ENCODE measurements at regions not wholly inside any gene's neighbourhood (a gene's known extent, or its start where the extent isn't known, plus 50 kb on each side); places are given as distances from the start of the nearest gene placed in this dataset.

DNA sequence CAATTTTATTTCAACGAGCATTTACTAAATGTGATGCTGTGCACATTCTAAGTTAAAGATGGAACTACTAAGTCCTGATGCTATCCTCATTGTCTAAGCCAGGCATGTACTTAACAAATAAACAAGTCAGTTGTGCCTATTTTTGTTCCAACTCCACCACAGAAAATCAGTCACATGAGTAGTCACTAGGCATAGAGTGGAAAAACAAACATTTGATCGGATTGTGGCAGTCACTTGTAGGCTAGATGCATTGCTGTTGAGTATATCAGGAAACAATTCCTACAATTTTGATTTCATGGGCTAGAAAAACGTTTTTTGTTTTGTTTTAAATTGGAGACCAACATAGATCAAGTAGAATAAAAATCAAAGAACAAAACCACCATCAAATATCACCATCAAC lies 177.6 kb upstream of the SLC25A13 start:
- intact Hi-C loops (cut with DNase I; ENCODE audit: low total_unique reads): no loop called here
- H3K4me1 ChIP-seq: no peaks in the 10 kb centered on the region
- no peak for DNase-seq

DNA sequence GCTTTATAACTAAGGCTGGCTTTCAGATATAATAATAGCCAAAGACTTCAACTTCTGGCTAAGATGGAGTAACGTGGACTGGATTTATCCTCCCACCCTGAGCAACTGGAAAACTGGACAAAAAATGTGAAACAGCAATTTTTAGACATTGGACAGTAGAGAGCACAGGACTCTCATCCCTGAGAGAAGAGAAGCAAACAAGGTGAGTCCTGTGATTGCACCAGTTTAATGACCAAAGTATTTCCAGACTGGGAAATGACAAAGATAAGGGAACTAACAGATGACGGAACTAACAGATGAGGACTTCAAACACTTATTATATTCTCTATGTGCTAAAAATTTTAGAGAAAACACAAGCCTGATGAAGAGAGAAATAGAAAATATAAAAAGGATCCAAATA lies 175.7 kb upstream of the SLC25A13 start:
- no peak overlapping the region for H3K27ac ChIP-seq
- no peaks in the 10 kb centered on the region for H3K9me3 ChIP-seq
- TF ChIP-seq, protein P1, sequence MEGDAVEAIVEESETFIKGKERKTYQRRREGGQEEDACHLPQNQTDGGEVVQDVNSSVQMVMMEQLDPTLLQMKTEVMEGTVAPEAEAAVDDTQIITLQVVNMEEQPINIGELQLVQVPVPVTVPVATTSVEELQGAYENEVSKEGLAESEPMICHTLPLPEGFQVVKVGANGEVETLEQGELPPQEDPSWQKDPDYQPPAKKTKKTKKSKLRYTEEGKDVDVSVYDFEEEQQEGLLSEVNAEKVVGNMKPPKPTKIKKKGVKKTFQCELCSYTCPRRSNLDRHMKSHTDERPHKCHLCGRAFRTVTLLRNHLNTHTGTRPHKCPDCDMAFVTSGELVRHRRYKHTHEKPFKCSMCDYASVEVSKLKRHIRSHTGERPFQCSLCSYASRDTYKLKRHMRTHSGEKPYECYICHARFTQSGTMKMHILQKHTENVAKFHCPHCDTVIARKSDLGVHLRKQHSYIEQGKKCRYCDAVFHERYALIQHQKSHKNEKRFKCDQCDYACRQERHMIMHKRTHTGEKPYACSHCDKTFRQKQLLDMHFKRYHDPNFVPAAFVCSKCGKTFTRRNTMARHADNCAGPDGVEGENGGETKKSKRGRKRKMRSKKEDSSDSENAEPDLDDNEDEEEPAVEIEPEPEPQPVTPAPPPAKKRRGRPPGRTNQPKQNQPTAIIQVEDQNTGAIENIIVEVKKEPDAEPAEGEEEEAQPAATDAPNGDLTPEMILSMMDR (IDR thresholded peaks at IDR 0.05): no peak
- no peak for TF ChIP-seq POLR2A (IDR thresholded peaks at IDR 0.05)
- H3K27me3 ChIP-seq: no peaks in the 10 kb centered on the region
- intact Hi-C loops (cut with DNase I; ENCODE audit: low total_unique reads): no loop called here
- H3K4me1 ChIP-seq: no peaks in the 10 kb centered on the region
- H3K36me3 ChIP-seq: no peaks in the 10 kb centered on the region
- no peak overlapping the region for H3K4me3 ChIP-seq
- DNase-seq: no peak

More for the DNA sequence above, 177.6 kb upstream of the SLC25A13 start:
- Histone ChIP-seq H3K27ac (no peak overlapping the region), H3K9me3 (no peaks in the 10 kb centered on the region), H3K36me3 (no peaks in the 10 kb centered on the region), H3K4me3 (no peak overlapping the region), H3K27me3 (no peaks in the 10 kb centered on the region)
- no peak for TF ChIP-seq POLR2A (IDR thresholded peaks at IDR 0.05)
- TF ChIP-seq, protein P1 (IDR thresholded peaks at IDR 0.05): no peak

DNA sequence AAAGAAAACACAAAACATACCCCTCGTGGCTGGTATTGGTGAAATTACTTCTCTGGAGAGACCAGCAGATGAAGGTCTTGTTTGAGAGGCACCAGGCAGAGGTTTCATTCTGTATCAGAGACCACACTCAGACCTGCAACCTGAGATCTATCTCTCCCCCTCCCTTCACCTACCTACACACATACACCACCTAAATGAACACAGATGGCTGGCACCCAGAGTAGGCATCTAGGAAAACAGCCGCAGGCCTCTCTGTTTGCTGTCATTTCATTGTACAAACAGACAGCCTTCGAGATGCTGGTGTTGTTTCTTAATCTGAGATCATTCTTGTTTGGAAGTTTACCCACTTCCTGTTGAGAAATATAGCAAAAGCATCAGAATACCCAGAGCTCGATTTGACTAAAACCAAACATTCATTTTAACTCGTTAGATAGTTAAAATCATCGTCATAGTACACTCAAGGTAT lies 173.9 kb upstream of the SLC25A13 start:
- Histone ChIP-seq H3K36me3 (no peaks in the 10 kb centered on the region), H3K4me3 (no peak overlapping the region), H3K27me3 (no peaks in the 10 kb centered on the region), H3K4me1 (no peaks in the 10 kb centered on the region), H3K27ac (no peak overlapping the region), H3K9me3 (no peaks in the 10 kb centered on the region)
- intact Hi-C loops (cut with DNase I; ENCODE audit: low total_unique reads): no loop called here
- no peak for DNase-seq
- TF ChIP-seq, protein P1 (IDR thresholded peaks at IDR 0.05): no peak
- TF ChIP-seq POLR2A (IDR thresholded peaks at IDR 0.05): no peak

DNA sequence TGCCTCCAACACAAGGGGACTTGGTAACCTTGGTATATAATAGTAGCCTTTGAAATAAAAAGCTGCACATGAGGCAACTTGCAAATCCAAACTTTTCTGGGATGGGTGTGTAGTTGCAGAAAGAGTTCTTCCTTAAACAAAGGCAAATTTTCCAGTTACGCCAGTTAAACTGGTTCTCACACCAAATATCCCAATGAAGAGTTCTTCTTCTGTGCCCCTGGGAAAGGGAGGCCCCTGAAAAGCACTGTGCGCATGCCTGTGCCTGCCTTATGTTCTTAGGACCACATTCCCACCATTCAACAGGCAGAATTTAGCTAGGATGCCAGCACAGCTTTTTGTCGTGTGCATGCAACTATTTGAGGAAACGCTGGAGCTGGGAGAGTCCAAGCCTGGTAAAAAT lies 164.8 kb upstream of the SLC25A13 start:
- TF ChIP-seq POLR2A (IDR thresholded peaks at IDR 0.05): no peak
- TF ChIP-seq, protein P1 (IDR thresholded peaks at IDR 0.05): no peak

DNA sequence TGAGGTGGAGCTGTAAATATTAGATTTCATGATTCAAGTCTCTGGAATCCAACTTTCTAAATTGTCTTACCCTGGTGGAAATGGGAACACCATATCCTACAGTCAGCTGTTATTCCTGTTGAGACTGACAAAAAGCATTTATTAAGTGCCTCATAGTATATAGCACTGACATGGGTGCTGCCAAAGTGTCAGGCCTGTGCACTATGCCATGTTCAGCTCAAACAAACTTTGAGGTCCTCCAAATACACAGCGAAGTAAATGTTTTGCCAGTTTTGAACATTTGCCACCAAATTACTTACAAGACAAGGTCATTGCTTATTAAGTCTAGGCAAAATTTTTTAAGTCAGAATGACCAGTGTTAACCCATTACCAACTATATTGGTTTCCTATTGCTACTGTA lies 162.9 kb upstream of the SLC25A13 start:
- no peak for TF ChIP-seq POLR2A (IDR thresholded peaks at IDR 0.05)
- TF ChIP-seq, protein P1 (IDR thresholded peaks at IDR 0.05): no peak
- Histone ChIP-seq H3K27me3 (peaks cover 0 to 3% of the 10 kb centered on the region in 2 donors), H3K27ac (no peak overlapping the region), H3K9me3 (no peaks in the 10 kb centered on the region), H3K4me1 (no peaks in the 10 kb centered on the region), H3K4me3 (no peak overlapping the region), H3K36me3 (no peaks in the 10 kb centered on the region)
- intact Hi-C loops (cut with DNase I; ENCODE audit: low total_unique reads): no loop called here
- DNase-seq: no peak

More for the DNA sequence above, 164.8 kb upstream of the SLC25A13 start:
- Histone ChIP-seq H3K27me3 (no peaks in the 10 kb centered on the region), H3K4me3 (no peak overlapping the region), H3K27ac (no peak overlapping the region), H3K4me1 (no peaks in the 10 kb centered on the region), H3K9me3 (no peaks in the 10 kb centered on the region), H3K36me3 (no peaks in the 10 kb centered on the region)
- intact Hi-C loops (cut with DNase I; ENCODE audit: low total_unique reads): no loop called here
- DNase-seq: no peak
